HFF-Myc (cell line): ENCODE measurements at regions not wholly inside any gene's neighbourhood (a gene's known extent, or its start where the extent isn't known, plus 50 kb on each side); places are given as distances from the start of the nearest gene placed in this dataset.

Experiments
- DNase-seq: peaks from one replicate; pipeline ENCODE4 v3.0.0-alpha.2; 2011; ENCODE audit warnings: low read depth; ENCODE audit errors: extremely low read depth
- H3K4me3 ChIP-seq: replicated peaks from 2 replicates; pipeline ENCODE4 v1.5.1; 2011; ENCODE audit warnings: low read depth, mild to moderate bottlenecking, control low read depth, low read length
- TF ChIP-seq, protein P1 (sequence below): IDR thresholded peaks from 2 replicates; pipeline ENCODE4 v1.5.1; 2012; ENCODE audit warnings: mild to moderate bottlenecking, low read depth, low read length, control low read depth; ENCODE audit errors: missing control alignments

DNA sequence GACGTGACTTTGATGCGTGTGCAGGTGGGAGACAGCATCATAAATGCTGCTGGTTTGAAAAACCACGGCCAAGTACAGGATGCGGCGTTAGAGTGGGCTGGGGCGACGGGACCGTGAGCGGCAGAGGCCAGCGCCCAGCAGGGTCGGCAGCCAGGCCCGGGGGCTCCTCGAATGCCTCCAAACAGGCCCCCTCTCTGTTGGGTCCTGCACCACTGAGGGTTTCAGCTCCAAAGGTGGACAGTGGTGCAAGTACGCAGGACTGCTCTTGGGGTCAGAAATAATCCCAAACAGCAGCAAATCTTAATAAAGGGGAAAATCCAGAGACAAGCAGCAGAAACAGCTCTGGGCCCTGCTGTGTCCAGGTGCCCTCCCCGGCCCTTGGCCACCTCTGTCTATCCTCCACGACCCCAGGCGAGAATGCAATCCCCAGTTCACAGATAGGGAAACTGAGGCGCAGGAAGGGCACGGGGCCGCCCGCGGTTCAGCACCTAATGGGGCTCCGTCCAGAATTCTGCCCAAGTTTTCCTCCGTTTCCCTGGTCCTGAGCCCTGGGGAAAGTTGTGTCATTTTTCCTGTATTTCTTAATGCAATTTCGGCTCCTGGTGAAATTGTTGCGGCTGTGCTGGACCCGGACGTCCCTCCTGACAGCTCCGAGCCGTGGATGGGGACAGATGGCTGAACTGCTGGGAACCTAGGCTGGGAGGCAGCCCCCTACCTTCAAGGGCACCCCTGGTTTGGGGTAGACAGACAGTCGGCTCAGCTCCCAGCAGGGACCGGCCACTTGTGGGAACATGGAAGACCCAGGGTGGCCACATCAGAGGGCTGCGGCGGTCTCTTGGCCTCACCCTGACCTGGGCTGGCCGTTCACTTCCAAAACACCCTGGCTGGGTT lies 97.4 kb downstream of the FOXL3 start:
- DNase-seq = no peak
- no peak overlapping the region for H3K4me3 ChIP-seq
- TF ChIP-seq, protein P1, sequence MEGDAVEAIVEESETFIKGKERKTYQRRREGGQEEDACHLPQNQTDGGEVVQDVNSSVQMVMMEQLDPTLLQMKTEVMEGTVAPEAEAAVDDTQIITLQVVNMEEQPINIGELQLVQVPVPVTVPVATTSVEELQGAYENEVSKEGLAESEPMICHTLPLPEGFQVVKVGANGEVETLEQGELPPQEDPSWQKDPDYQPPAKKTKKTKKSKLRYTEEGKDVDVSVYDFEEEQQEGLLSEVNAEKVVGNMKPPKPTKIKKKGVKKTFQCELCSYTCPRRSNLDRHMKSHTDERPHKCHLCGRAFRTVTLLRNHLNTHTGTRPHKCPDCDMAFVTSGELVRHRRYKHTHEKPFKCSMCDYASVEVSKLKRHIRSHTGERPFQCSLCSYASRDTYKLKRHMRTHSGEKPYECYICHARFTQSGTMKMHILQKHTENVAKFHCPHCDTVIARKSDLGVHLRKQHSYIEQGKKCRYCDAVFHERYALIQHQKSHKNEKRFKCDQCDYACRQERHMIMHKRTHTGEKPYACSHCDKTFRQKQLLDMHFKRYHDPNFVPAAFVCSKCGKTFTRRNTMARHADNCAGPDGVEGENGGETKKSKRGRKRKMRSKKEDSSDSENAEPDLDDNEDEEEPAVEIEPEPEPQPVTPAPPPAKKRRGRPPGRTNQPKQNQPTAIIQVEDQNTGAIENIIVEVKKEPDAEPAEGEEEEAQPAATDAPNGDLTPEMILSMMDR = no peak

DNA sequence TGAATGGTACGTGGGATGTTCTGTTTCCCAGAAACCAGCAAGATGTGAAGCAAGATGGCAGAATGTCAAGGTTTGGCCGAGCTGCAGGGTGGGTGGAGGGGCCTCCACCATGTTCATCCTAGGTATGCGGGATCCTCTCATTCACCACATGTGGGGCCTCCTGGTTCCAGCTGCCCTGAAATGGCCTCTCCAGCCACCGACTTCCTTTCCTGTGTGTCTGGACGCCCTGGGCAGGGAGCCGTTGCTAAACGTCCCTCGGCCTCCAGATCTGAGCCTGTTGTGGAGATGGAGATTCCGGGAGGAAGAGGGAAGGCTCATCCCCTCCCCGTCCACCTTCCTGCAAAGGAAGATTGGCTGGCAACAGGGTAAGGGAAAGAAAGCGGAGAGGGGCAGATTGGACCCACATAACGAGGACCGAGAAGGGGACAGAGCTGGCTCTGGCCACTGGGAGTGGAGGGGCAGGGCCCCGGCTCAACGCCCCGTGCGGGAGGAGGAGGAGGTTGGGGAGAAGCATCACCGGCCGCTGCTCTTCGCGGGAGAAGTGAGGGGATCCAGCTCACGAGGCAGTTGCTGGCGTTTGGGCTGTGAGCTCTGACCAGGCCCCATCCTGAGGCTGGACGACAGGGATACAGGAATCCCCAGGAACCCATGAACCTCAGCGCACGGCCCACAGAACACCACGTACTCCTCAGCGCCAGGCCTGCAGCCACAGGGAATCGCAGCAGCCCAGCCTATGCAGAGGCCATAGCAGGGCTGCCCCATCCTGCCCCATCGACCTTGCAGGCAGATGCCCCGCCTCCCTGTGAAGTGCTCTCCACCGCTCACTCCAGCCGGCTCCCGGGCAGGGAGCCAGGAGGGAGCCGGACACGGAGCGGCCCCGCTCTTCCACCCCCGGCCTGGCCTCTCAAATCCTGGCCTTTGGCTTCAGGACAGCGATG lies 98.3 kb downstream of the FOXL3 start:
- DNase-seq = no peak
- TF ChIP-seq, protein P1 = no peak
- no peak overlapping the region for H3K4me3 ChIP-seq

DNA sequence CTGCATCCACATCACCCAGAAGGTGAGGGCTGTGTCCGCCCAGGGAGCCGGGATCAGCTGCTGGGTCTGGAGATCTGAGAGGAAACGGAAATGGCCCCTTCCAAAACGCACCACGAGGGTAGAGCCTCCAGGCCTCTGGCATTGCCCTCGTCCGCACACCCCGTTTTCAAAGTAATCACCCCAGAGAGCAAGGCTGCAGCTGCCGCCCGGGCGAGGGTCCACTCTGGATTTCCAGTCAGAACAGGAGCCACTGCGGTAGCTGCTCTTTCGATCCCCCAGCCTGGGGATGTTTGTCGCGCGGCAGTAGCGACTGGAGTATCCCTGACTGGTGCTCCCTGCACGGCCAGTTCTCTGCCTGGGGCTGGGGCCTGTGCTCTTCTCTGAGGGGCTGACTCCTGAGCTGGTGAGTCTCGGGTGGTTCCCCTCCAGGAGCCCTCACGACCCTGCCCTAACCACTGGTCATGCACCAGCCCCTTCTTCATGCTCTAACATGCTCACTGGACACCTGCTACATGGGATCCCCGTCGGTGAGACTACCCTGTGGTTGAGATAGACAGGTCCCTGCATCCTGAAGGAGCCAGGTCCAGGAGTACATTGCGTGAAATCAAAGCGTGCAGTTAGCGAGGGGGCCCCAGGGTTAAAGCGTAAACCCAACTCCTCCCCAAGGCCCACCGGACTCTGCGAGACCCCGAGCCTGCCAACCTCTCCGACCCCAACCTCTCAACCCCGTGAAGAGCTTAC lies 99.2 kb downstream of the FOXL3 start:
- TF ChIP-seq, protein P1 = no peak
- no peak for DNase-seq

DNA sequence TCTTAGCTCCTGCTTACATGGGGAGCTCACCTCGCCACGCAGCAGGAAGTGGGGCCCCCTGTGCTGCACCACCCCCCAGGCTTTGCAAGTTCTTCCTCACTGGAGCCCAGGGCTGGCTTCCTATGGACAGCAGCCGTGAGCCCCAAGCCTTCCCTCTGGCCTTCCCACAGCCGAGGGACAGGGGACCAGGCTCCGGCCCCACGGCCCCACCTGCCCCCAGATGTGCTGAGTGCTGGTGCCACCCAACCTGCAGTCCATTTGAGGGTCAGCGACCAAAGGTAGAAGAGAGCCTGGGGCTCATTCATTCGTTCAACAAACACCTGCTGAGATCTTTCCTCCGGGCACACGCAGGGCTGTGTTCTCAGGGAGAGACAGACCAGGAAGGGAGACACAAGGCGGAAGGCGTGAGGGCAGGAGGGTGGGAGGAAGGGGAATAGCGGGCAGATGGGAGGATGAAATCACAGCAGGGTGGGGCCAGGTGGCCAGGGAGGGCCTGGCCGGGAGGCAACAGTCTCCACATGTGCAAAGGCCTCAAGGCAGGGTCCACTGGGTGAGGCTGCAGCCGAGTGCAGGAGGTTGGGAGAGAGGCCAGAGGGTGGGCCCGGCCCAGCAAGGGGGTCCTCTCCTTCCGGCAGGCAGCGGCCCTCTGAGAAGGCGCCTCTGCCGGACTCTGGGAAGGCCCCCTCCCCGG lies 100.1 kb downstream of the FOXL3 start:
- no peak overlapping the region for H3K4me3 ChIP-seq
- no peak for DNase-seq
- TF ChIP-seq, protein P1 = no peak

More for the DNA sequence above, 99.2 kb downstream of the FOXL3 start:
- H3K4me3 ChIP-seq = no peak overlapping the region

DNA sequence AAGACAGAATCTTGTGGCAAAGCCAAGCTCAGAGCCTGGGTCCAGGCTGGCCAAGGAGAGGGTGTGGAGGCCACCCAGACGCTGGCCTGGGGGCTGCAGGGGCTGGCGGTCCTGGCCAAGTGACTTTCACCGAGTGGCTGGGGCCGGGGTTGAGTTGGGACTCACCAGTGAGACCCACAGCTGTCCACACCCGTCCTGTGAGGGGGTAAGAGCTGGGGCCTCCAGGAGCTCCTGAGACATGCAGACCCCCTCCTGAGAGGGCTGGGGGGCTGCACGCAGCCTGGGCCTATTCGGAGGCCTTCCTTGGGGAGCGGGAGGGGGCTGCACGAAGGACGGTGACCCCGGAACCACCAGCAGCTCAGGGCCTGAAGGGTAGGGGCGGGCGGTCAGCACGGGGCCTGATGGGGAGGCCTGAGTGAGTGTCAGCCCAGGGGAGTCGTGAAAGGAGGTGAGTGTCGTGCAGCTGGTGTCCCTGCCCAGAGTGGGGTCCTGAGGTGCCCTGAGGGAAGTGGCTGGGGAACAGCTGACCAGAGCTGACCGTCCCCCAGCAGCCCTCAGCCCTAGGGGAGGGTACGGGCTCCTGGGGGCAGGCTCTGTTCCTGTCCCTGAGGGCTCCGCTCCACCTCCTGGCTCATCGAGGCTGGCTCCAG lies 100.9 kb downstream of the FOXL3 start:
- TF ChIP-seq, protein P1 = no peak
- no peak for DNase-seq
- H3K4me3 ChIP-seq = no peak overlapping the region
